ENCODE measurements at regions not wholly inside any gene's neighbourhood (a gene's known extent, or its start where the extent isn't known, plus 50 kb on each side); places are given as distances from the start of the nearest gene placed in this dataset.
"Not testable (repeated sequence)": the region's sequence is repeated elsewhere in the genome, so short reads cannot be mapped to it uniquely, and the experiment has no call there.

GRCh38 chrX:131845201-131845600 lies 177.9 kb upstream of the STK26 start:
- H3K4me1 ChIP-seq: no peaks in the 10 kb centered on the region
- no peaks in the 10 kb centered on the region for H3K9me3 ChIP-seq
- H3K27ac ChIP-seq: no peak overlapping the region
- ATAC-seq (no peak), FAIRE-seq (peak; percentile 47), DNase-seq (no peak)
- no peak overlapping the region for H3K4me3 ChIP-seq
- WGBS, 2 donors: 52 to 77% methylated on average over 2 of the region's 2 CpGs
- peaks cover 0 to 21% (median 6%) of the 10 kb centered on the region in 4 donors for H3K27me3 ChIP-seq
- TF ChIP-seq CTCF (IDR thresholded peaks at IDR 0.05): no peak
- intact Hi-C loops (cut with DNase I): loop anchor here in 1 of 3 donors (10.0 kb wide), 1 partner anchor 770 kb away; no protein-coding TSS in a partner anchor
- H3K36me3 ChIP-seq: no peaks in the 10 kb centered on the region

GRCh38 chrX:131845771-131846170 lies 177.3 kb upstream of the STK26 start:
- intact Hi-C loops (cut with DNase I): loop anchor here in 1 of 3 donors (10.0 kb wide), 1 partner anchor 769 kb away; no protein-coding TSS in a partner anchor
- TF ChIP-seq CTCF (IDR thresholded peaks at IDR 0.05): no peak
- Histone ChIP-seq H3K27me3 (peaks cover 0 to 21% (median 6%) of the 10 kb centered on the region in 4 donors), H3K4me3 (no peak overlapping the region), H3K4me1 (no peaks in the 10 kb centered on the region), H3K36me3 (no peaks in the 10 kb centered on the region), H3K27ac (no peak overlapping the region), H3K9me3 (no peaks in the 10 kb centered on the region)
- DNase-seq (no peak), ATAC-seq (no peak), FAIRE-seq (peak; percentile 26)
- 43 to 62% methylated on average over 1 of the region's 1 CpG for WGBS, 2 donors

- H3K4me1 ChIP-seq; DNase-seq; H3K4me3 ChIP-seq; FAIRE-seq; H3K27ac ChIP-seq; H3K36me3 ChIP-seq; H3K9me3 ChIP-seq; ATAC-seq; intact Hi-C loops (cut with DNase I): not testable (repeated sequence)
- peaks cover 0 to 26% (median 6%) of the 10 kb centered on the region in 4 donors for H3K27me3 ChIP-seq
- WGBS, 2 donors: 76 to 89% methylated on average over 10 of the region's 10 CpGs
Observed at GRCh38 chrX:131850964-131851363, 172.1 kb upstream of the STK26 start.

GRCh38 chrX:131853440-131853839 lies 169.7 kb upstream of the STK26 start:
- H3K4me3 ChIP-seq: no peak overlapping the region
- no peak overlapping the region for H3K27ac ChIP-seq
- H3K27me3 ChIP-seq: peaks cover 0 to 11% (median 5%) of the 10 kb centered on the region in 4 donors
- WGBS, 2 donors: 62 to 80% methylated on average over 4 of the region's 4 CpGs
- H3K9me3 ChIP-seq: no peaks in the 10 kb centered on the region
- no peak for TF ChIP-seq CTCF (IDR thresholded peaks at IDR 0.05)
- ATAC-seq (no peak), DNase-seq (no peak), FAIRE-seq (peak; percentile 86)
- no peaks in the 10 kb centered on the region for H3K36me3 ChIP-seq
- intact Hi-C loops (cut with DNase I): no loop called here
- H3K4me1 ChIP-seq: no peaks in the 10 kb centered on the region

- Histone ChIP-seq H3K9me3 (no peaks in the 10 kb centered on the region), H3K4me3 (no peak overlapping the region), H3K27me3 (peaks cover 0 to 13% (median 2%) of the 10 kb centered on the region in 4 donors), H3K27ac (no peak overlapping the region), H3K4me1 (no peaks in the 10 kb centered on the region), H3K36me3 (no peaks in the 10 kb centered on the region)
- peak; percentile 95 for FAIRE-seq
- no peak for TF ChIP-seq CTCF (IDR thresholded peaks at IDR 0.05)
- no peak for ATAC-seq
- DNase-seq: no peak
- intact Hi-C loops (cut with DNase I): no loop called here
Observed at GRCh38 chrX:131854581-131854980, 168.5 kb upstream of the STK26 start.
